Spinal cord (tissue), 9 donors: ENCODE measurements at regions not wholly inside any gene's neighbourhood (a gene's known extent, or its start where the extent isn't known, plus 50 kb on each side); places are given as distances from the start of the nearest gene placed in this dataset.

Source experiments
- DNase-seq, 6 donors: peaks; one replicate each; pipeline versions ENCODE4 v3.0.0 to v3.0.0-alpha.2; 2013 to 2015; ENCODE audit warnings: low spot score in 6 of 6, low read depth in 4 of 6
- H3K27ac ChIP-seq: one replicate; pipeline ENCODE4 v1.5.1; 2013; ENCODE audit warnings: low read depth, low read length, control low read depth
- H3K27me3 ChIP-seq: one replicate; pipeline ENCODE4 v1.6.1; 2013; ENCODE audit warnings: low read length; ENCODE audit not compliant: control insufficient read depth, insufficient read depth
- H3K36me3 ChIP-seq: one replicate; pipeline ENCODE4 v1.6.1; 2013; ENCODE audit warnings: low read length; ENCODE audit not compliant: control insufficient read depth, insufficient read depth
- H3K4me1 ChIP-seq: one replicate; pipeline ENCODE4 v1.6.1; 2013; ENCODE audit warnings: low read length; ENCODE audit not compliant: control insufficient read depth, insufficient read depth
- H3K4me3 ChIP-seq: one replicate; pipeline ENCODE4 v1.5.1; 2013; ENCODE audit warnings: low read depth, low read length, control low read depth
- H3K9me3 ChIP-seq: one replicate; pipeline ENCODE4 v1.6.1; 2013; ENCODE audit warnings: low read length; ENCODE audit not compliant: control insufficient read depth, insufficient read depth
- WGBS: methylation state at CpG from one replicate; pipeline ENCODE4 v1.1.5; 2013; ENCODE audit warnings: missing lambda C conversion rate; ENCODE audit not compliant: insufficient coverage; 5-methylcytosine and 5-hydroxymethylcytosine counted together
- donor health status: healthy.

- Histone ChIP-seq H3K4me1 (no peaks in the 10 kb centered on the region), H3K27ac (no peak overlapping the region), H3K36me3 (no peaks in the 10 kb centered on the region), H3K9me3 (no peaks in the 10 kb centered on the region), H3K27me3 (no peaks in the 10 kb centered on the region), H3K4me3 (no peak overlapping the region)
- no peak for DNase-seq
- WGBS, result 100% methylated on average over 2 of the region's 4 CpGs
Observed at GRCh38 chr13:22425087-22425486, 754.2 kb downstream of the FGF9 start.

- 91% methylated on average over 2 of the region's 3 CpGs for WGBS
- Histone ChIP-seq H3K9me3 (no peaks in the 10 kb centered on the region), H3K36me3 (no peaks in the 10 kb centered on the region), H3K4me3 (no peak overlapping the region), H3K4me1 (no peaks in the 10 kb centered on the region), H3K27ac (no peak overlapping the region), H3K27me3 (no peaks in the 10 kb centered on the region)
- DNase-seq, result no peak
Observed at GRCh38 chr13:22427066-22427465, 753.7 kb upstream of the SGCG start.

- Histone ChIP-seq H3K4me1 (no peaks in the 10 kb centered on the region), H3K36me3 (no peaks in the 10 kb centered on the region), H3K27ac (no peak overlapping the region), H3K9me3 (no peaks in the 10 kb centered on the region), H3K27me3 (no peaks in the 10 kb centered on the region), H3K4me3 (no peak overlapping the region)
- WGBS, result 89% methylated on average over 6 of the region's 6 CpGs
- no peak for DNase-seq
Observed at GRCh38 chr13:22427783-22428182, 753.0 kb upstream of the SGCG start.

GRCh38 chr13:22428188-22428828 is 752.5 kb upstream of the SGCG start:
- Histone ChIP-seq H3K4me1 (no peaks in the 10 kb centered on the region), H3K36me3 (no peaks in the 10 kb centered on the region), H3K27ac (no peak overlapping the region), H3K27me3 (no peaks in the 10 kb centered on the region), H3K9me3 (no peaks in the 10 kb centered on the region), H3K4me3 (no peak overlapping the region)
- no peak for DNase-seq
- WGBS, result 77% methylated on average over 5 of the region's 10 CpGs

GRCh38 chr13:22432690-22433089 is 748.1 kb upstream of the SGCG start:
- H3K9me3 ChIP-seq, result no peaks in the 10 kb centered on the region
- H3K27me3 ChIP-seq, result no peaks in the 10 kb centered on the region
- no peak overlapping the region for H3K27ac ChIP-seq
- no peak for DNase-seq
- H3K4me3 ChIP-seq, result no peak overlapping the region
- no peaks in the 10 kb centered on the region for H3K36me3 ChIP-seq
- no peaks in the 10 kb centered on the region for H3K4me1 ChIP-seq

- Histone ChIP-seq H3K36me3 (no peaks in the 10 kb centered on the region), H3K4me3 (no peak overlapping the region), H3K27me3 (no peaks in the 10 kb centered on the region), H3K27ac (no peak overlapping the region), H3K4me1 (peaks cover 3% of the 10 kb centered on the region), H3K9me3 (no peaks in the 10 kb centered on the region)
- no peak for DNase-seq
- 76% methylated on average over 5 of the region's 7 CpGs for WGBS
Observed at GRCh38 chr13:22447132-22447886, 733.5 kb upstream of the SGCG start.

GRCh38 chr13:22449251-22449650 is 731.5 kb upstream of the SGCG start:
- Histone ChIP-seq H3K27me3 (no peaks in the 10 kb centered on the region), H3K27ac (no peak overlapping the region), H3K9me3 (no peaks in the 10 kb centered on the region), H3K4me3 (no peak overlapping the region), H3K4me1 (peaks cover 3% of the 10 kb centered on the region), H3K36me3 (no peaks in the 10 kb centered on the region)
- whole genome bisulfite sequencing, result 100% methylated on average over 2 of the region's 5 CpGs
- no peak for DNase-seq

- H3K4me1 ChIP-seq, result peaks cover 3% of the 10 kb centered on the region
- H3K27me3 ChIP-seq, result no peaks in the 10 kb centered on the region
- H3K9me3 ChIP-seq, result no peaks in the 10 kb centered on the region
- 40% methylated on average over 2 of the region's 5 CpGs for WGBS
- peak; percentile 36 to 84 (median 46) for DNase-seq
- peak overlapping the region; percentile 13 for H3K27ac ChIP-seq
- no peaks in the 10 kb centered on the region for H3K36me3 ChIP-seq
- H3K4me3 ChIP-seq, result no peak overlapping the region
Observed at GRCh38 chr13:22451327-22451741, 729.4 kb upstream of the SGCG start.

GRCh38 chr13:22454586-22454985 is 726.2 kb upstream of the SGCG start:
- no peaks in the 10 kb centered on the region for H3K9me3 ChIP-seq
- no peak overlapping the region for H3K27ac ChIP-seq
- DNase-seq, result no peak
- H3K4me1 ChIP-seq, result peaks cover 3% of the 10 kb centered on the region
- WGBS, result 63% methylated on average over 2 of the region's 3 CpGs
- no peaks in the 10 kb centered on the region for H3K36me3 ChIP-seq
- H3K4me3 ChIP-seq, result no peak overlapping the region
- H3K27me3 ChIP-seq, result no peaks in the 10 kb centered on the region

GRCh38 chr13:22455036-22455435 is 725.7 kb upstream of the SGCG start:
- Histone ChIP-seq H3K36me3 (no peaks in the 10 kb centered on the region), H3K9me3 (no peaks in the 10 kb centered on the region), H3K4me1 (peaks cover 3% of the 10 kb centered on the region), H3K4me3 (no peak overlapping the region), H3K27me3 (no peaks in the 10 kb centered on the region), H3K27ac (no peak overlapping the region)
- no CpG with 5 or more reads among the region's 2 CpGs for WGBS
- DNase-seq, result no peak
